Activated CD8-positive, alpha-beta T cell treated with anti-CD3 and anti-CD28 coated beads, Interleukin-2, amount 10 ng/mL, durations not matched to agents 7 days and 5 days (primary cell): ENCODE measurements at regions not wholly inside any gene's neighbourhood (a gene's known extent, or its start where the extent isn't known, plus 50 kb on each side); places are given as distances from the start of the nearest gene placed in this dataset.

Experiments used
- ATAC-seq: fragments of 150-1000 bp; cut with Tn5 transposase; one replicate; pipeline ENCODE4 v1.10.0; 2021; ENCODE audit warnings: moderate library complexity
- CTCF ChIA-PET: fragments of 350-600 bp; sonication (Branson Sonifier 250); formaldehyde crosslinking; loops from one replicate; lab custom pipeline; 2021; ENCODE audit warnings: antibody characterized with exemption; lab: Charles Lee
- POLR2A ChIA-PET: fragments of 350-600 bp; sonication (Branson Sonifier 250); formaldehyde crosslinking; loops from one replicate; lab custom pipeline; 2021; ENCODE audit warnings: antibody characterized with exemption; lab: Charles Lee
- DNase-seq: peaks from one replicate; pipeline ENCODE4 v3.0.0-alpha.2; 2020
- H3K27ac Mint-ChIP-seq: one replicate; pipeline ENCODE4 v1.8.0; 2021; ENCODE audit warnings: mild to moderate bottlenecking, mixed read lengths
- H3K27me3 Mint-ChIP-seq: one replicate; pipeline ENCODE4 v1.8.0; 2021; ENCODE audit warnings: low read depth, mixed read lengths
- H3K36me3 Mint-ChIP-seq: one replicate; pipeline ENCODE4 v1.8.0; 2021; ENCODE audit warnings: low read depth, mixed read lengths
- H3K4me1 Mint-ChIP-seq: one replicate; pipeline ENCODE4 v1.8.0; 2021; ENCODE audit warnings: low read depth, mixed read lengths
- H3K4me3 Mint-ChIP-seq: one replicate; pipeline ENCODE4 v1.8.0; 2021; ENCODE audit warnings: mild to moderate bottlenecking, mixed read lengths
- H3K9me3 Mint-ChIP-seq: one replicate; pipeline ENCODE4 v1.8.0; 2022; ENCODE audit warnings: mixed read lengths; ENCODE audit not compliant: insufficient read depth

GRCh38 chr13:62207388-62207787, 791.7 kb upstream of the PCDH20 start:
- CTCF ChIA-PET, result no interaction called here
- Mint-ChIP-seq H3K36me3 (no peaks in the 10 kb centered on the region), H3K4me3 (no peak overlapping the region), H3K27me3 (no peaks in the 10 kb centered on the region), H3K27ac (no peak overlapping the region), H3K4me1 (no peaks in the 10 kb centered on the region), H3K9me3 (peaks cover 26% of the 10 kb centered on the region)
- POLR2A ChIA-PET, result no interaction called here
- DNase-seq (no peak), ATAC-seq (no peak)

DNA sequence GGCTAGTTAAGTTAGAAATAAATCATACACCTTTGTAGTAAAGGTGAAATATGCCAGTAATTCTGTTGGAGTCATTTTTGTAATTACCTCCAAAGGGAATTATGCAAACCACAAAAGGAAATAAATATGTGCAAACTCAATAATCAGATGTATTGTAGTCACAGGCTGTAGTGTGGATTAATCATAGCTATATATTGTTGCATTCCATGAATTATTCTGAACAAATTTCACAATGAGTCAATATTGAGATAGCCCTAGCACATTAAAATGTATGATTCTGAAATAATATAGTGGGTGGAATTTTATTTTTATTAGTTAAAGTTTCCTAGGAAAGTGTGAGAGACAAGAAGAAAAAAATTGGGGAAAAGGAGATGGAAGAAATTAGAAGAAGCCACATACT, 790.5 kb upstream of the PCDH20 start:
- no peak overlapping the region for H3K27ac Mint-ChIP-seq
- ChIA-PET CTCF (no interaction called here), POLR2A (no interaction called here)
- no peaks in the 10 kb centered on the region for H3K27me3 Mint-ChIP-seq
- ATAC-seq (no peak), DNase-seq (no peak)
- H3K4me1 Mint-ChIP-seq, result no peaks in the 10 kb centered on the region
- peaks cover 33% of the 10 kb centered on the region for H3K9me3 Mint-ChIP-seq
- no peak overlapping the region for H3K4me3 Mint-ChIP-seq
- H3K36me3 Mint-ChIP-seq, result no peaks in the 10 kb centered on the region

DNA sequence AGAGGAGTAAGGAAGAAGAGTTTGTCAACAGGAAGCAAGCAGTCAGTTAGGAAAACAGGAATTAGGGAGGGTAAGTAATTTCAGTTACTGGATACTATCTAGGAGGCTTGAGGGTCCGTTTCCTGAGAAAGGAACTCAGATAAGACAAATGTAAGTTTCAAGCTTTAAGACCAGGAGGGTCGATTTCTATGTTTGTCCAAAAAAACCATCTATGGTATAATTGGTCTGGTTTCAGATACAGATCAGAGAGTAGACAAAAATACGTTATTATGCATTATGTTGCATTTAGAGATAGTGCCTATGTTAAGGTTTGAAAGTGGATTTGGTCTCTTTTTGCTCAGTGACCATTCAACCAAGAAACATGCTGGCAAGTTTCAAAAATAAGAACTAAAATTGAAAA, 789.6 kb upstream of the PCDH20 start:
- no peak overlapping the region for H3K27ac Mint-ChIP-seq
- no peak for ATAC-seq
- H3K4me3 Mint-ChIP-seq, result no peak overlapping the region
- CTCF ChIA-PET, result no interaction called here
- POLR2A ChIA-PET, result no interaction called here
- no peaks in the 10 kb centered on the region for H3K4me1 Mint-ChIP-seq
- no peak for DNase-seq
- peaks cover 33% of the 10 kb centered on the region for H3K9me3 Mint-ChIP-seq
- no peaks in the 10 kb centered on the region for H3K27me3 Mint-ChIP-seq
- H3K36me3 Mint-ChIP-seq, result no peaks in the 10 kb centered on the region

DNA sequence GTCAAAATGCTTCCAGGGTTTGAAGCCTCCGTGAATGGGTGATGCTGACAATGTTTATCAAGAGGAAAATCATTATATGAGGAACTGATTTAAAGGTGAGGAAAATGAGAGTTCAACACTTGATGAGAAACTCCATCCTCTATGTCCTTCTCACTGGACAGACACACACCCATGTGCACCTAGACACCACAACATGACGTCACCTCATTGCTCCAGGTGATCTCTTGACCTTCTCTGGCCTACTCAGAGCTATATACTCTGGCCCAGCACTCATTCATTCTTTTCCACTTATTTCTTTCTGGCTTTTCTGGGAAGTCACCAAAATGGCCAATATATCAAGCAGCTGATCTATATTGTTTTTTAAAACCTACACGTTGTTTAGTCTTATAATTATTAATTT, 778.7 kb upstream of the PCDH20 start:
- H3K4me1 Mint-ChIP-seq, result no peaks in the 10 kb centered on the region
- no peaks in the 10 kb centered on the region for H3K9me3 Mint-ChIP-seq
- no peak for ATAC-seq
- ChIA-PET CTCF (no interaction called here), POLR2A (no interaction called here)
- no peaks in the 10 kb centered on the region for H3K36me3 Mint-ChIP-seq
- no peak overlapping the region for H3K27ac Mint-ChIP-seq
- H3K27me3 Mint-ChIP-seq, result no peaks in the 10 kb centered on the region
- no peak overlapping the region for H3K4me3 Mint-ChIP-seq
- DNase-seq, result no peak

DNA sequence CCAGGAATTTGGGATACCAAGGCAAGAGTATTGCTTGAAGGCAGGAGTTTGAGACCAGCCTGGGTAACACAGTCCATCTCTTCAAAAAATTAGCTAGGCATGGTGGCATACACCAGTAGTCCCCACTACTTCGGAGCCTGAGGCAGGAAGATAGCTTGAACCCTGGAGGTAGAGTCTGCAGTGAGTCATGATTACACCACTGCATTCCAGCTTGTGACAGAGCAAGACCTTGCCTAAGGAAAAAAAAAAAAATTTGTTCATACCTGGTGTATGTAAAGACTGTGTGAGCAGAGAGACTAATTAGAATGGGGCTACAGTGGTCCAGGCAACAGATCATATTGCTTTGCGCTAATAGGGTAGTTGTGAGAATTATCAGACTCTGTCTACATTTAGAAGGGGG, 778.3 kb upstream of the PCDH20 start:
- ChIA-PET CTCF (no interaction called here), POLR2A (no interaction called here)
- Mint-ChIP-seq H3K9me3 (no peaks in the 10 kb centered on the region), H3K4me1 (no peaks in the 10 kb centered on the region), H3K27ac (no peak overlapping the region), H3K36me3 (no peaks in the 10 kb centered on the region), H3K27me3 (no peaks in the 10 kb centered on the region), H3K4me3 (no peak overlapping the region)
- DNase-seq (no peak), ATAC-seq (no peak)

- no peaks in the 10 kb centered on the region for H3K36me3 Mint-ChIP-seq
- ChIA-PET CTCF (no interaction called here), POLR2A (no interaction called here)
- H3K4me3 Mint-ChIP-seq, result no peak overlapping the region
- DNase-seq, result no peak
- no peaks in the 10 kb centered on the region for H3K27me3 Mint-ChIP-seq
- no peak overlapping the region for H3K27ac Mint-ChIP-seq
- peaks cover 4% of the 10 kb centered on the region for H3K9me3 Mint-ChIP-seq
- no peak for ATAC-seq
- H3K4me1 Mint-ChIP-seq, result no peaks in the 10 kb centered on the region
Observed at GRCh38 chr13:62185631-62186255, 770.1 kb upstream of the PCDH20 start.

GRCh38 chr13:62176051-62176450, 760.4 kb upstream of the PCDH20 start:
- Mint-ChIP-seq H3K27me3 (no peaks in the 10 kb centered on the region), H3K4me1 (no peaks in the 10 kb centered on the region), H3K4me3 (no peak overlapping the region), H3K27ac (no peak overlapping the region), H3K36me3 (no peaks in the 10 kb centered on the region), H3K9me3 (peaks cover 12% of the 10 kb centered on the region)
- POLR2A ChIA-PET, result no interaction called here
- ATAC-seq, result no peak
- CTCF ChIA-PET, result no interaction called here
- no peak for DNase-seq

DNA sequence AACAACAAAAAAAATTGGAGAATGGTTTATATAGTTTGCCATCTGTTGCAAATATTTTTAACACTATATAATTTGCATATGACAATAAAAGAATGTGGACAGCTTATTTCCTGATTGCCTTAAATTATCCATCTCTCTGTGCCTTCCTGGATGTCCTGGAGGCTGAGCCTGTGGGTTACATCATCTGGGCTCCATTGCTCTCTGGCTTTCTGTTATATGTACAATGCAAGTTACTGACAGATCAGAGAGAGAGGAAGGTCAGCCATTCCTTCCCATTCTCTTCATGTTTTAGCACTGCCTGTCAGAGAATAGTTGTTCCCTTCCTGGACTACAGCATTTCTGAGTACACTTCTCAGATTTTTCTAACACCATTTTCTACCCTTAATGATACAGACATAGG, 758.3 kb upstream of the PCDH20 start:
- no peaks in the 10 kb centered on the region for H3K36me3 Mint-ChIP-seq
- H3K4me1 Mint-ChIP-seq, result no peaks in the 10 kb centered on the region
- ChIA-PET POLR2A (no interaction called here), CTCF (no interaction called here)
- H3K9me3 Mint-ChIP-seq, result peaks cover 9% of the 10 kb centered on the region
- no peak overlapping the region for H3K27ac Mint-ChIP-seq
- ATAC-seq, result no peak
- H3K4me3 Mint-ChIP-seq, result no peak overlapping the region
- DNase-seq, result no peak
- no peaks in the 10 kb centered on the region for H3K27me3 Mint-ChIP-seq

DNA sequence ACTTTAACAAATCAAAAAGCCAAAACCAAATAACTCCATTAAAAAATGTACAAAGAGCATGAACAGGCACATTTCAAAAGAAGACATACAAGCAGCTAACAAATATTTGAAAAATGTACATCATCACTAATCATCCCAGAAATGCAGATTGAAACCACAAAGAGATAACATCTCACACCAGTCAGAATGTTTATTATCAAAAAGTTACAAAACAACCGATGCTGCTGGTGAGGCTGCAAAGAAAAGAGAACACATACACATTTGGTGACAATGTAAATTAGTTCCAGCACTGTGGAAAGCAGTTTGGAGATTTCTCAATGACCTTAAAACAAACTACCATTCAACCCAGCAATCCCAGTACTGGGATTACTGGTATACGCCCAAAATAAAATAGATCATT, 756.0 kb upstream of the PCDH20 start:
- no peak for DNase-seq
- no peaks in the 10 kb centered on the region for H3K27me3 Mint-ChIP-seq
- no peak overlapping the region for H3K27ac Mint-ChIP-seq
- H3K36me3 Mint-ChIP-seq, result no peaks in the 10 kb centered on the region
- ChIA-PET CTCF (no interaction called here), POLR2A (no interaction called here)
- peaks cover 3% of the 10 kb centered on the region for H3K9me3 Mint-ChIP-seq
- no peak for ATAC-seq
- no peaks in the 10 kb centered on the region for H3K4me1 Mint-ChIP-seq
- H3K4me3 Mint-ChIP-seq, result no peak overlapping the region

DNA sequence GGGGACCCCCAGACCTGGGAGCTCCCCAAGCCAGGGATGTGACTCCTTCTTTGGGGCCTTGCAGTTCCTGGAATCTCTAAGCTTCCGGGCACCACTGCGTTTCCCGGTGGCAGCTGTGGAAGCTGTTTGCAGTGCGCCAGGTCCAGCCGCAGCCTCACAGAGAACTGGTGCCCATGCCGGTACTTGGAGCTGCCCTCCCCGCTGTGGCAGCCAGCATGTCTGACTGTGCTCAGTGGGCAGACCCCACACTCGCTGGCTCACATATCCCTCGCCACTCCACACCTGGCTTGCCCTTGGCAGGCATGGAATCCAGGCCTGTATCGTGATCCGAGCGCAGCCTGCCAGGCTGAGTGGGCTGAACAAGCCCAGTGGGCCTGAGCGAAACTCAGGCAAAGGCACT, 753.2 kb upstream of the PCDH20 start:
- ATAC-seq (no peak), DNase-seq (no peak)
- Mint-ChIP-seq H3K4me1 (no peaks in the 10 kb centered on the region), H3K27ac (no peak overlapping the region), H3K9me3 (peaks cover 3% of the 10 kb centered on the region), H3K27me3 (no peaks in the 10 kb centered on the region), H3K4me3 (no peak overlapping the region), H3K36me3 (no peaks in the 10 kb centered on the region)
- ChIA-PET CTCF (no interaction called here), POLR2A (no interaction called here)

GRCh38 chr13:62167650-62168172, 752.1 kb upstream of the PCDH20 start:
- H3K36me3 Mint-ChIP-seq, result no peaks in the 10 kb centered on the region
- H3K27ac Mint-ChIP-seq, result no peak overlapping the region
- H3K4me3 Mint-ChIP-seq, result no peak overlapping the region
- H3K9me3 Mint-ChIP-seq, result peaks cover 6% of the 10 kb centered on the region
- H3K27me3 Mint-ChIP-seq, result no peaks in the 10 kb centered on the region
- DNase-seq (no peak), ATAC-seq (no peak)
- ChIA-PET POLR2A (no interaction called here), CTCF (no interaction called here)
- H3K4me1 Mint-ChIP-seq, result no peaks in the 10 kb centered on the region

DNA sequence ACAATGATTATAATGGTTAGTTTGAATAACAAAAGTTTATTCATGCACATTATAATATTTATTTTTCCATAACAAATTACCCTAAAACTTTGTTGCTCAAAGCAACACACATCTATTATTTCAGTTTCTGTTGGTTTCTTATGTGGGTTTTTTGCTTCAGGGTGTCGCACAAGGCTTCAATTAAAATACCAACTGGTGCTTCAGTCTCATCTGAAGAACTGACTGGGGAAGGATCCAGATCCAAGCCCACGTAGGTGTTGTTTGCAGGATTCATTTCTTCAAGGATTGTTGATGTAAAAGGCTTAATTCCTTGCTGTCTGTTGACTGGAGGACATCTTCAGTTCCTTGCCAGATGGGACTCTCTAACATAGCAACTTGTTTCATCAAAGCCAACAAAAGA, 747.2 kb upstream of the PCDH20 start:
- no peak overlapping the region for H3K4me3 Mint-ChIP-seq
- H3K9me3 Mint-ChIP-seq, result peaks cover 7% of the 10 kb centered on the region
- ATAC-seq, result no peak
- H3K27me3 Mint-ChIP-seq, result no peaks in the 10 kb centered on the region
- DNase-seq, result no peak
- no peaks in the 10 kb centered on the region for H3K36me3 Mint-ChIP-seq
- no peaks in the 10 kb centered on the region for H3K4me1 Mint-ChIP-seq
- ChIA-PET POLR2A (no interaction called here), CTCF (no interaction called here)
- H3K27ac Mint-ChIP-seq, result no peak overlapping the region

GRCh38 chr13:62158520-62158919, 742.9 kb upstream of the PCDH20 start:
- ChIA-PET POLR2A (no interaction called here), CTCF (no interaction called here)
- no peaks in the 10 kb centered on the region for H3K36me3 Mint-ChIP-seq

More at GRCh38 chr13:62158520-62158919, 742.9 kb upstream of the PCDH20 start:
- H3K9me3 Mint-ChIP-seq, result peaks cover 11% of the 10 kb centered on the region
- no peaks in the 10 kb centered on the region for H3K4me1 Mint-ChIP-seq
- no peak overlapping the region for H3K4me3 Mint-ChIP-seq
- no peaks in the 10 kb centered on the region for H3K27me3 Mint-ChIP-seq
- H3K27ac Mint-ChIP-seq, result no peak overlapping the region
- no peak for DNase-seq
- no peak for ATAC-seq
